Hepatic stellate cell (primary cell): ENCODE measurements at regions not wholly inside any gene's neighbourhood (a gene's known extent, or its start where the extent isn't known, plus 50 kb on each side); places are given as distances from the start of the nearest gene placed in this dataset.
A peak's percentile ranks its signal among the peaks of the same experiment; 100 is the strongest.

Experiments used
- DNase-seq: peaks from one replicate; pipeline ENCODE4 v3.0.0; 2011; ENCODE audit warnings: low spot score

GRCh38 chr2:217335341-217335966 lies 475.6 kb upstream of the TNP1 start:
- no peak for DNase-seq

- DNase-seq: no peak
Observed at GRCh38 chr2:217334561-217334960, 474.7 kb upstream of the TNP1 start.

GRCh38 chr2:217332866-217333265 lies 473.0 kb upstream of the TNP1 start:
- no peak for DNase-seq

- no peak for DNase-seq
Observed at GRCh38 chr2:217332417-217332791, 472.5 kb upstream of the TNP1 start.

- peak; percentile 58 for DNase-seq
Observed at GRCh38 chr2:217331523-217332416, 471.9 kb upstream of the TNP1 start.

GRCh38 chr2:217330647-217331046 lies 470.8 kb upstream of the TNP1 start:
- DNase-seq: no peak

GRCh38 chr2:217329023-217329431 lies 469.2 kb upstream of the TNP1 start:
- no peak for DNase-seq

GRCh38 chr2:217328622-217328978 lies 468.7 kb upstream of the TNP1 start:
- DNase-seq: no peak

GRCh38 chr2:217327953-217328621 lies 468.2 kb upstream of the TNP1 start:
- no peak for DNase-seq

GRCh38 chr2:217326238-217327022 lies 466.6 kb upstream of the TNP1 start:
- no peak for DNase-seq

GRCh38 chr2:217325816-217326215 lies 466.0 kb upstream of the TNP1 start:
- DNase-seq: no peak

- no peak for DNase-seq
Observed at GRCh38 chr2:217325251-217325650, 465.4 kb upstream of the TNP1 start.

- peak; percentile 75 for DNase-seq
Observed at GRCh38 chr2:217316743-217317142, 456.9 kb upstream of the TNP1 start.

GRCh38 chr2:217314021-217314460 lies 454.2 kb upstream of the TNP1 start:
- no peak for DNase-seq

GRCh38 chr2:217313386-217313785 lies 453.5 kb upstream of the TNP1 start:
- DNase-seq: no peak

- no peak for DNase-seq
Observed at GRCh38 chr2:217309056-217309455, 449.2 kb upstream of the TNP1 start.

GRCh38 chr2:217307023-217307422 lies 447.2 kb upstream of the TNP1 start:
- no peak for DNase-seq

GRCh38 chr2:217305882-217306281 lies 446.0 kb upstream of the TNP1 start:
- DNase-seq: no peak

- no peak for DNase-seq
Observed at GRCh38 chr2:217304582-217304981, 444.7 kb upstream of the TNP1 start.

GRCh38 chr2:217302856-217303255 lies 443.0 kb upstream of the TNP1 start:
- no peak for DNase-seq

GRCh38 chr2:217301142-217301925 lies 441.5 kb upstream of the TNP1 start:
- DNase-seq: no peak
